ENCODE measurements at regions not wholly inside any gene's neighbourhood (a gene's known extent, or its start where the extent isn't known, plus 50 kb on each side); places are given as distances from the start of the nearest gene placed in this dataset.

DNA sequence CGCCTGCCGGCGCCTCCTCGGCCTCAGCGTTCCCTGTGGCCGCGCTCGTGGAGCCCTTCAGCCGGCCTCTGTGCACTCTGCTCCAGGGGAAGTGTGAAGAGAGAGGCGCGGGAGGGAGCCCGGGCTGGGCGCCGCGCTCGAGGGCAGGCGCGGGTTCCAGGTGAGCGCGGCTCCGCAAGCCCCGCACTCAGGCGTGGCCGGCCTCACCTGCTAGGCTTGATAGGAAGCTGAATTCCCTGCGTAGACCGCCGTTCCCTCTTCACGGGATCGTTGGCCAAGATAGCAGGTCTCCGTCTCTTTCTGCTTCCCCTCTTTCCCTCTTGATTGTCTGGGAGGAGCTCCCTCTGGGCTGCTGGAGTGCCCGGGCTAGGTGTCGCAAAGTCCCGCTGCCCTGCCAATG lies 89.7 kb downstream of the ASCL4 start:
- Histone ChIP-seq H3K9ac (ENCODE audit: low read depth, low read length) (no peak overlapping the region), H4K8ac (ENCODE audit: low read depth in 2 of 2, low read length in 2 of 2) (no peak overlapping the region), H3K4me1 (ENCODE audit: control insufficient read depth, insufficient read depth, low read length) (no peaks in the 10 kb centered on the region), H3K14ac (replicated peaks; ENCODE audit: low read depth, low read length) (no peak overlapping the region), H2AFZ (replicated peaks; ENCODE audit: low read length, poor library complexity) (no peak overlapping the region), H3K9me1 (ENCODE audit: insufficient read depth, low read length) (no peaks in the 10 kb centered on the region), H3K4ac (ENCODE audit: low read depth, low read length) (no peak overlapping the region), H4K91ac (ENCODE audit: insufficient read depth, low read depth, low read length) (no peak overlapping the region), H2AK9ac (replicated peaks; ENCODE audit: low read depth, low read length, poor library complexity) (no peak overlapping the region), H2BK20ac (ENCODE audit: low read depth, low read length) (no peak overlapping the region), H3K79me1 (ENCODE audit: low read depth in 1 of 2, low read length in 2 of 2) (no peaks in the 10 kb centered on the region), H4K5ac (ENCODE audit: low read depth, low read length) (no peak overlapping the region), H4K20me1 (ENCODE audit: insufficient read depth, low read length) (no peaks in the 10 kb centered on the region), H2BK120ac (ENCODE audit: low read depth, low read length) (no peak overlapping the region), H3K27me3 (ENCODE audit: control insufficient read depth, insufficient read depth, low read length) (no peaks in the 10 kb centered on the region), H3K18ac (ENCODE audit: low read depth, low read length) (no peak overlapping the region), H3K27ac (ENCODE audit: insufficient read depth, low read length) (no peak overlapping the region), H3K23ac (ENCODE audit: low read depth, low read length) (no peak overlapping the region), H2BK5ac (ENCODE audit: low read depth, low read length, poor library complexity, severe bottlenecking) (no peak overlapping the region), H3K56ac (ENCODE audit: extremely low read depth, insufficient read depth, low read length) (no peak overlapping the region), H2AK5ac (ENCODE audit: low read depth, low read length) (no peak overlapping the region), H3K36me3 (ENCODE audit: control insufficient read depth, insufficient read depth, low read length) (no peaks in the 10 kb centered on the region), H3K4me3 (ENCODE audit: insufficient read depth, low read depth, low read length) (no peak overlapping the region), H3K9me3 (ENCODE audit: control insufficient read depth, insufficient read depth, low read length) (no peaks in the 10 kb centered on the region), H2BK15ac (ENCODE audit: low read depth, low read length) (no peak overlapping the region), H3K4me2 (ENCODE audit: low read depth, low read length) (no peak overlapping the region)
- BruUV-seq (replicated peaks), result no TSS peak
- 17% methylated on average over 13 of the region's 33 CpGs; no CpG with 5 or more reads in 1 of the 2 experiments for WGBS, 2 experiments (ENCODE audit: extremely low coverage in 2 of 2, insufficient read length in 1 of 2)
- TF ChIP-seq RFX5 (IDR thresholded peaks at IDR 0.05; ENCODE audit: low read depth, low read length) (no peak), MAZ (IDR thresholded peaks at IDR 0.05; ENCODE audit: borderline replicate concordance, low read depth, low read length) (no peak), NFE2L2 (IDR thresholded peaks at IDR 0.05; ENCODE audit: low read depth, low read length) (no peak), MXI1 (IDR thresholded peaks at IDR 0.05; ENCODE audit: borderline replicate concordance, low read depth, low read length) (no peak), POLR2A (IDR thresholded peaks at IDR 0.05; ENCODE audit: low read depth, low read length) (no peak), RCOR1 (IDR thresholded peaks at IDR 0.05; ENCODE audit: insufficient replicate concordance, low read length) (no peak), CHD1 (IDR thresholded peaks at IDR 0.05; ENCODE audit: low read depth, low read length) (no peak), RAD21 (IDR thresholded peaks at IDR 0.05; ENCODE audit: low read length) (no peak), CEBPB (IDR thresholded peaks at IDR 0.05; ENCODE audit: low read depth, low read length) (no peak), SMC3 (IDR thresholded peaks at IDR 0.05; ENCODE audit: low read depth, low read length) (no peak), FOS (IDR thresholded peaks at IDR 0.05; ENCODE audit: low read depth, low read length) (no peak), MAFK (IDR thresholded peaks at IDR 0.05; ENCODE audit: low read depth, low read length) (no peak), BHLHE40 (IDR thresholded peaks at IDR 0.05; ENCODE audit: low read depth, low read length) (no peak)
- TF ChIP-seq, protein P1, sequence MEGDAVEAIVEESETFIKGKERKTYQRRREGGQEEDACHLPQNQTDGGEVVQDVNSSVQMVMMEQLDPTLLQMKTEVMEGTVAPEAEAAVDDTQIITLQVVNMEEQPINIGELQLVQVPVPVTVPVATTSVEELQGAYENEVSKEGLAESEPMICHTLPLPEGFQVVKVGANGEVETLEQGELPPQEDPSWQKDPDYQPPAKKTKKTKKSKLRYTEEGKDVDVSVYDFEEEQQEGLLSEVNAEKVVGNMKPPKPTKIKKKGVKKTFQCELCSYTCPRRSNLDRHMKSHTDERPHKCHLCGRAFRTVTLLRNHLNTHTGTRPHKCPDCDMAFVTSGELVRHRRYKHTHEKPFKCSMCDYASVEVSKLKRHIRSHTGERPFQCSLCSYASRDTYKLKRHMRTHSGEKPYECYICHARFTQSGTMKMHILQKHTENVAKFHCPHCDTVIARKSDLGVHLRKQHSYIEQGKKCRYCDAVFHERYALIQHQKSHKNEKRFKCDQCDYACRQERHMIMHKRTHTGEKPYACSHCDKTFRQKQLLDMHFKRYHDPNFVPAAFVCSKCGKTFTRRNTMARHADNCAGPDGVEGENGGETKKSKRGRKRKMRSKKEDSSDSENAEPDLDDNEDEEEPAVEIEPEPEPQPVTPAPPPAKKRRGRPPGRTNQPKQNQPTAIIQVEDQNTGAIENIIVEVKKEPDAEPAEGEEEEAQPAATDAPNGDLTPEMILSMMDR (conservative IDR thresholded peaks at IDR 0.05; ENCODE audit: low read depth, low read length), result no peak
- TF ChIP-seq, protein P2, sequence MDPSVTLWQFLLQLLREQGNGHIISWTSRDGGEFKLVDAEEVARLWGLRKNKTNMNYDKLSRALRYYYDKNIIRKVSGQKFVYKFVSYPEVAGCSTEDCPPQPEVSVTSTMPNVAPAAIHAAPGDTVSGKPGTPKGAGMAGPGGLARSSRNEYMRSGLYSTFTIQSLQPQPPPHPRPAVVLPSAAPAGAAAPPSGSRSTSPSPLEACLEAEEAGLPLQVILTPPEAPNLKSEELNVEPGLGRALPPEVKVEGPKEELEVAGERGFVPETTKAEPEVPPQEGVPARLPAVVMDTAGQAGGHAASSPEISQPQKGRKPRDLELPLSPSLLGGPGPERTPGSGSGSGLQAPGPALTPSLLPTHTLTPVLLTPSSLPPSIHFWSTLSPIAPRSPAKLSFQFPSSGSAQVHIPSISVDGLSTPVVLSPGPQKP (IDR thresholded peaks at IDR 0.05; ENCODE audit: borderline replicate concordance, low read depth, low read length), result no peak
- TF ChIP-seq, protein P3, sequence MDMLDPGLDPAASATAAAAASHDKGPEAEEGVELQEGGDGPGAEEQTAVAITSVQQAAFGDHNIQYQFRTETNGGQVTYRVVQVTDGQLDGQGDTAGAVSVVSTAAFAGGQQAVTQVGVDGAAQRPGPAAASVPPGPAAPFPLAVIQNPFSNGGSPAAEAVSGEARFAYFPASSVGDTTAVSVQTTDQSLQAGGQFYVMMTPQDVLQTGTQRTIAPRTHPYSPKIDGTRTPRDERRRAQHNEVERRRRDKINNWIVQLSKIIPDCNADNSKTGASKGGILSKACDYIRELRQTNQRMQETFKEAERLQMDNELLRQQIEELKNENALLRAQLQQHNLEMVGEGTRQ (IDR thresholded peaks at IDR 0.05; ENCODE audit: low read depth, low read length), result no peak
- DNase-seq (no peak), ATAC-seq (ENCODE audit: low read depth) (no peak)
- in situ Hi-C loops (cut with MboI; ENCODE audit: low sequenced_read_pairs), result no loop called here
- intact Hi-C loops (cut with micrococcal nuclease), result no loop called here
- ChIA-PET CTCF (interaction anchor here (0.7 kb wide), 1 partner anchor 22 kb away, joined by 3 read pairs; no protein-coding TSS in a partner anchor), POLR2A (ENCODE audit: unreplicated experiment) (no interaction called here)
- dilution Hi-C loops (cut with HindIII; ENCODE audit: low sequenced_read_pairs, unreplicated experiment), result no loop called here

Data from IMR-90 (cell line).